ENCODE measurements at regions not wholly inside any gene's neighbourhood (a gene's known extent, or its start where the extent isn't known, plus 50 kb on each side); places are given as distances from the start of the nearest gene placed in this dataset.
"Not testable (repeated sequence)": the region's sequence is repeated elsewhere in the genome, so short reads cannot be mapped to it uniquely, and the experiment has no call there.

GRCh38 chr6:27668442-27669294, 195.8 kb upstream of the ZNF184 start:
- H3K4me3 ChIP-seq (ENCODE audit: low read depth, low read length): peak overlapping the region; percentile 22
- TF ChIP-seq, protein P1, sequence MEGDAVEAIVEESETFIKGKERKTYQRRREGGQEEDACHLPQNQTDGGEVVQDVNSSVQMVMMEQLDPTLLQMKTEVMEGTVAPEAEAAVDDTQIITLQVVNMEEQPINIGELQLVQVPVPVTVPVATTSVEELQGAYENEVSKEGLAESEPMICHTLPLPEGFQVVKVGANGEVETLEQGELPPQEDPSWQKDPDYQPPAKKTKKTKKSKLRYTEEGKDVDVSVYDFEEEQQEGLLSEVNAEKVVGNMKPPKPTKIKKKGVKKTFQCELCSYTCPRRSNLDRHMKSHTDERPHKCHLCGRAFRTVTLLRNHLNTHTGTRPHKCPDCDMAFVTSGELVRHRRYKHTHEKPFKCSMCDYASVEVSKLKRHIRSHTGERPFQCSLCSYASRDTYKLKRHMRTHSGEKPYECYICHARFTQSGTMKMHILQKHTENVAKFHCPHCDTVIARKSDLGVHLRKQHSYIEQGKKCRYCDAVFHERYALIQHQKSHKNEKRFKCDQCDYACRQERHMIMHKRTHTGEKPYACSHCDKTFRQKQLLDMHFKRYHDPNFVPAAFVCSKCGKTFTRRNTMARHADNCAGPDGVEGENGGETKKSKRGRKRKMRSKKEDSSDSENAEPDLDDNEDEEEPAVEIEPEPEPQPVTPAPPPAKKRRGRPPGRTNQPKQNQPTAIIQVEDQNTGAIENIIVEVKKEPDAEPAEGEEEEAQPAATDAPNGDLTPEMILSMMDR (IDR thresholded peaks at IDR 0.05; ENCODE audit: insufficient read depth, low read length): no peak
- DNase-seq (ENCODE audit: low read depth): peak; percentile 61

- TF ChIP-seq, protein P1 (IDR thresholded peaks at IDR 0.05; ENCODE audit: insufficient read depth, low read length): no peak
- peak overlapping the region; percentile 37 for H3K4me3 ChIP-seq (ENCODE audit: low read depth, low read length)
- DNase-seq (ENCODE audit: low read depth): no peak
Observed at GRCh38 chr6:27667657-27668441, 194.9 kb upstream of the ZNF184 start.

- TF ChIP-seq, protein P1 (IDR thresholded peaks at IDR 0.05; ENCODE audit: insufficient read depth, low read length): no peak
- no peak for DNase-seq (ENCODE audit: low read depth)
- no peak overlapping the region for H3K4me3 ChIP-seq (ENCODE audit: low read depth, low read length)
Observed at GRCh38 chr6:27667016-27667656, 194.2 kb upstream of the ZNF184 start.

GRCh38 chr6:27662769-27663168, 189.9 kb upstream of the ZNF184 start:
- no peak overlapping the region for H3K4me3 ChIP-seq (ENCODE audit: low read depth, low read length)
- TF ChIP-seq, protein P1 (IDR thresholded peaks at IDR 0.05; ENCODE audit: insufficient read depth, low read length): no peak
- no peak for DNase-seq (ENCODE audit: low read depth)

DNA sequence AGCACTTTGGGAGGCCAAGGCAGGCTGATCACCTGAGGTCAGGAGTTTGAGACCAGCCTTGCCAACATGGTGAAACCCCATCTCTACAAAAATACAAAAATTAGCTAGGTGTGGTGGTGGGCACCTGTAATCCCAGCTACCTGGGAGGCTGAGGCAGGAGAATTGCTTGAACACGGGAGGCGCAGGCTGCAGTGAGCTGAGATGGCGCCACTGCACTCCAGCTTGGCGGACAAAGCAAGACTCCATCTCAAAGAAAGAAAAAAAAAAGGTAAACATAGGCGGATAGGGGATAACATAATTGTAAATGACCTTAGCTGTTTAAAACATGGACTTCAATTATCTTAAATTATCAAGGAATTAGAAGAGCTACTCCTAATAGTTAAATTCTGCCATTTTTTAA, 189.3 kb upstream of the ZNF184 start:
- not testable (repeated sequence) for H3K4me3 ChIP-seq (ENCODE audit: low read depth, low read length); DNase-seq (ENCODE audit: low read depth)

GRCh38 chr6:27653143-27653825, 180.4 kb upstream of the ZNF184 start:
- not testable (repeated sequence) for DNase-seq (ENCODE audit: low read depth)

DNA sequence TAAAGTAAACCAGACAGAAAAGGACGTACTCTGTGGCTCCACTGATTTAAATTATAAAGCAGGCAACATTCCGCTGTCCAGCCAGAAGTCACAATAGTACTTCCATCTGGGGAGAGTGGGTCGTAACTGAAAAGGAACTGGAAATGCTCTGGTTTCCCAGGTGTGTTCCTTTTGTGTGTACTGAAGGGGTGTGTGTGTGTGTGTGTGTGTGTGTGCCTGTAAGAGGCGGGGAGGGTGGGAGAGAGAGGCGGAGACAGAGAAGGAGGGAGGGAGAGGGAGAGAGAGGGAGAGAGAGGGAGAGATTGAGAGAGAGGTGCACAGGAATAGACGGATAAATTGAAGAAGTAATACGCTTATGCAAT, 178.4 kb upstream of the ZNF184 start:
- no peak for DNase-seq (ENCODE audit: low read depth)
- TF ChIP-seq, protein P1 (IDR thresholded peaks at IDR 0.05; ENCODE audit: insufficient read depth, low read length): no peak
- H3K4me3 ChIP-seq (ENCODE audit: low read depth, low read length): no peak overlapping the region

More at GRCh38 chr6:27653143-27653825, 180.4 kb upstream of the ZNF184 start:
- not testable (repeated sequence) for H3K4me3 ChIP-seq (ENCODE audit: low read depth, low read length)
